ENCODE measurements at regions not wholly inside any gene's neighbourhood (a gene's known extent, or its start where the extent isn't known, plus 50 kb on each side); places are given as distances from the start of the nearest gene placed in this dataset.
"Not testable (repeated sequence)": the region's sequence is repeated elsewhere in the genome, so short reads cannot be mapped to it uniquely, and the experiment has no call there.

- TF ChIP-seq CTCF (IDR thresholded peaks at IDR 0.05) (no peak), POLR2A (IDR thresholded peaks at IDR 0.05) (no peak)
- ATAC-seq (no peak), DNase-seq (no peak)
- 0% methylated on average over 1 of the region's 1 CpG; no CpG with 5 or more reads in 1 of the 2 donors for WGBS, 2 donors
- no peak overlapping the region for H3K4me3 ChIP-seq
- no peaks in the 10 kb centered on the region for H3K4me1 ChIP-seq
- no peaks in the 10 kb centered on the region for H3K36me3 ChIP-seq (replicated peaks in 1 of 2; ENCODE audit: insufficient read depth in 1 of 2, low read depth in 2 of 2)
- no peaks in the 10 kb centered on the region for H3K27me3 ChIP-seq
- H3K27ac ChIP-seq: no peak overlapping the region
- intact Hi-C loops (cut with DNase I): no loop called here
- no peaks in the 10 kb centered on the region for H3K9me3 ChIP-seq
Measured at GRCh38 chrX:65195621-65196020, 219.4 kb upstream of the ZC4H2 start.

- no peaks in the 10 kb centered on the region for H3K4me1 ChIP-seq
- no peak for DNase-seq
- no peak for TF ChIP-seq POLR2A (IDR thresholded peaks at IDR 0.05)
- TF ChIP-seq CTCF (IDR thresholded peaks at IDR 0.05): no peak
- no peaks in the 10 kb centered on the region for H3K27me3 ChIP-seq
- no peak overlapping the region for H3K4me3 ChIP-seq
- H3K36me3 ChIP-seq (replicated peaks in 1 of 2; ENCODE audit: insufficient read depth in 1 of 2, low read depth in 2 of 2): no peaks in the 10 kb centered on the region
- intact Hi-C loops (cut with DNase I): no loop called here
- H3K9me3 ChIP-seq: no peaks in the 10 kb centered on the region
- H3K27ac ChIP-seq: no peak overlapping the region
- ATAC-seq: no peak
- WGBS, 2 donors: 33 to 46% methylated on average over 5 of the region's 5 CpGs
Measured at GRCh38 chrX:65194547-65194946, 218.3 kb upstream of the ZC4H2 start.

- H3K4me3 ChIP-seq; ATAC-seq; H3K36me3 ChIP-seq (replicated peaks in 1 of 2; ENCODE audit: insufficient read depth in 1 of 2, low read depth in 2 of 2); H3K4me1 ChIP-seq; H3K27ac ChIP-seq; H3K27me3 ChIP-seq; H3K9me3 ChIP-seq; DNase-seq; intact Hi-C loops (cut with DNase I): not testable (repeated sequence)
- 84 to 92% methylated on average over 7 to 10 of the region's 10 CpGs for WGBS, 2 donors
Measured at GRCh38 chrX:65163325-65163724, 187.1 kb upstream of the ZC4H2 start.

GRCh38 chrX:65148232-65148631 lies 172.0 kb upstream of the ZC4H2 start:
- WGBS, 2 donors: 89 to 100% methylated on average over 2 to 3 of the region's 5 CpGs
- intact Hi-C loops (cut with DNase I): no loop called here
- DNase-seq (no peak), ATAC-seq (no peak)
- no peak overlapping the region for H3K4me3 ChIP-seq
- no peaks in the 10 kb centered on the region for H3K27me3 ChIP-seq
- TF ChIP-seq CTCF (IDR thresholded peaks at IDR 0.05) (no peak), POLR2A (IDR thresholded peaks at IDR 0.05) (no peak)
- H3K36me3 ChIP-seq (replicated peaks in 1 of 2; ENCODE audit: insufficient read depth in 1 of 2, low read depth in 2 of 2): no peaks in the 10 kb centered on the region
- H3K27ac ChIP-seq: no peak overlapping the region
- no peaks in the 10 kb centered on the region for H3K4me1 ChIP-seq
- no peaks in the 10 kb centered on the region for H3K9me3 ChIP-seq

GRCh38 chrX:65136424-65136823 lies 160.2 kb upstream of the ZC4H2 start:
- WGBS, 2 donors: 41% methylated on average over 1 of the region's 1 CpG
- intact Hi-C loops (cut with DNase I): no loop called here

More at GRCh38 chrX:65136424-65136823, 160.2 kb upstream of the ZC4H2 start:
- H3K9me3 ChIP-seq: no peaks in the 10 kb centered on the region
- DNase-seq (no peak), ATAC-seq (no peak)
- H3K4me1 ChIP-seq: no peaks in the 10 kb centered on the region
- no peaks in the 10 kb centered on the region for H3K36me3 ChIP-seq (replicated peaks in 1 of 2; ENCODE audit: insufficient read depth in 1 of 2, low read depth in 2 of 2)
- H3K27ac ChIP-seq: no peak overlapping the region
- no peak overlapping the region for H3K4me3 ChIP-seq
- no peak for TF ChIP-seq CTCF (IDR thresholded peaks at IDR 0.05)
- no peak for TF ChIP-seq POLR2A (IDR thresholded peaks at IDR 0.05)
- no peaks in the 10 kb centered on the region for H3K27me3 ChIP-seq

Data from body of pancreas (tissue), 4 donors.